ENCODE measurements at regions not wholly inside any gene's neighbourhood (a gene's known extent, or its start where the extent isn't known, plus 50 kb on each side); places are given as distances from the start of the nearest gene placed in this dataset.

DNA sequence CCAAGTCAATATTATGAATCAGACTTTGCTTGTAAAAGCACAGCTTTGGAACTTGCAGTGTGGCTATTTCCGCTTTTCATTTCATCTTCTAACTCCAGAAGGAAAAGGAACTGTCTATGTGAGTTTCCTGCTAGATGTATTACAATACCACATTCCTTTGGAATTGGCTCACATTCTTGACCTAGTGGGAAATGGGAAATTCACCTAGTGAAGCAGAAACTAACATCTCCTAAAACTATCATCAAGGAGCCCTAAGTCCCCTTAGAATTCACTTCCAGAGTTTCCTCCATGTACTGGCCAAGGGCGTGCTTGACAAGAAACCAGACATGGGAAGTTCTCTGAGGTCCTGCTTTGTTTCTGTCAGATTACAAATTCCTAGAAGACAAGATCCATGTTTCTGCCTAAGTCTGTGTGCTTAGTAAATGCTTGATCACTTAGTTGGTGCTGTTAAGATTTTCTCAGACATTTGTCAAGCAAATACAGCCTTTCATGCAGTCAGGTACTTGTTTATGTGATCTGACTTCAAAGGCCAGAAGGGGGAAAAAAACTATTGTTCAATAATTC, 275.7 kb upstream of the FN1 start:
- Histone ChIP-seq H4K20me1 (ENCODE audit: insufficient read depth) (no peaks in the 10 kb centered on the region), H3K9ac (ENCODE audit: low read length) (no peak overlapping the region), H3K9me2 (ENCODE audit: insufficient read depth, low read length) (no peaks in the 10 kb centered on the region), H3K27me3 (ENCODE audit: insufficient read depth, low read depth, low read length) (no peaks in the 10 kb centered on the region), H3K4me3 (ENCODE audit: low read length) (no peak overlapping the region), H2AFZ (ENCODE audit: low read depth, low read length) (no peak overlapping the region), H3F3A (ENCODE audit: insufficient read depth, low read length, poor library complexity, severe bottlenecking) (no peaks in the 10 kb centered on the region), H3K27ac (ENCODE audit: low read length) (no peak overlapping the region), H3K79me2 (replicated peaks; ENCODE audit: insufficient read depth, low read length) (no peaks in the 10 kb centered on the region), H3K36me3 (ENCODE audit: insufficient read depth, low read length) (no peaks in the 10 kb centered on the region), H3K4me2 (ENCODE audit: low read length) (no peak overlapping the region), H3K9me3 (ENCODE audit: low read length) (no peaks in the 10 kb centered on the region)
- TF ChIP-seq TAF1 (IDR thresholded peaks at IDR 0.05; ENCODE audit: low read depth) = no peak
- no peak for TF ChIP-seq SMC3 (conservative IDR thresholded peaks at IDR 0.05; ENCODE audit: poor library complexity)
- no peak for TF ChIP-seq EP300 (conservative IDR thresholded peaks at IDR 0.05; ENCODE audit: poor library complexity, severe bottlenecking)

DNA sequence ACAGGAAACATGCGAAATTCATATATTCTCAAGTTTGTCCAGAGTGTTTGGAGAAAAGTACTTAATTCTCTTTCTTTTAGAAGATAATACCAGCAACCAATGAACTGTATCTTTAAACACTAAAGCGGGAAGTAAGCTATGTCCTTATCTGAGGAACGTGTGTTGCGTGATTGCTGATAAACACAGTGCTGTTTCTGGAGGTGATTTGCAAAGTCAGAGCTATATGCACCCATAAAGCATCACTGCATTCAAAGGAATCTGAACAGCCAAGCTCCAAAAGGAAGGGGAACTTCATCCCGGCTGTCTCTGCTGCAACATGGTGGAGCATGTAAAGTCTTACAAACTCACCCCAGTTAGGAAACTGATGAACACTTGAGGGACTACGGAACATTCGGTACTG, 271.7 kb upstream of the FN1 start:
- Histone ChIP-seq H3K9ac (ENCODE audit: low read length) (no peak overlapping the region), H3K4me2 (ENCODE audit: low read length) (no peak overlapping the region), H3F3A (ENCODE audit: insufficient read depth, low read length, poor library complexity, severe bottlenecking) (no peaks in the 10 kb centered on the region), H3K27me3 (ENCODE audit: insufficient read depth, low read depth, low read length) (no peaks in the 10 kb centered on the region), H3K9me3 (ENCODE audit: low read length) (no peaks in the 10 kb centered on the region), H3K4me3 (ENCODE audit: low read length) (no peak overlapping the region), H2AFZ (ENCODE audit: low read depth, low read length) (no peak overlapping the region), H3K36me3 (ENCODE audit: insufficient read depth, low read length) (no peaks in the 10 kb centered on the region), H3K9me2 (ENCODE audit: insufficient read depth, low read length) (no peaks in the 10 kb centered on the region), H3K27ac (ENCODE audit: low read length) (no peak overlapping the region), H4K20me1 (ENCODE audit: insufficient read depth) (no peaks in the 10 kb centered on the region), H3K79me2 (replicated peaks; ENCODE audit: insufficient read depth, low read length) (no peaks in the 10 kb centered on the region)
- TF ChIP-seq POLR2AphosphoS5 (IDR thresholded peaks at IDR 0.05) (no peak), RAD21 (conservative IDR thresholded peaks at IDR 0.05) (no peak), EZH2 (IDR thresholded peaks at IDR 0.05; ENCODE audit: borderline replicate concordance, insufficient read depth, low read length, poor library complexity, severe bottlenecking) (no peak), EP300 (conservative IDR thresholded peaks at IDR 0.05; ENCODE audit: poor library complexity, severe bottlenecking) (no peak), REST (IDR thresholded peaks at IDR 0.05; ENCODE audit: borderline replicate concordance) (no peak), SMC3 (conservative IDR thresholded peaks at IDR 0.05; ENCODE audit: poor library complexity) (no peak), MXI1 (conservative IDR thresholded peaks at IDR 0.05; ENCODE audit: poor library complexity, severe bottlenecking) (no peak), TAF1 (IDR thresholded peaks at IDR 0.05; ENCODE audit: low read depth) (no peak)
- TF ChIP-seq, protein P1, sequence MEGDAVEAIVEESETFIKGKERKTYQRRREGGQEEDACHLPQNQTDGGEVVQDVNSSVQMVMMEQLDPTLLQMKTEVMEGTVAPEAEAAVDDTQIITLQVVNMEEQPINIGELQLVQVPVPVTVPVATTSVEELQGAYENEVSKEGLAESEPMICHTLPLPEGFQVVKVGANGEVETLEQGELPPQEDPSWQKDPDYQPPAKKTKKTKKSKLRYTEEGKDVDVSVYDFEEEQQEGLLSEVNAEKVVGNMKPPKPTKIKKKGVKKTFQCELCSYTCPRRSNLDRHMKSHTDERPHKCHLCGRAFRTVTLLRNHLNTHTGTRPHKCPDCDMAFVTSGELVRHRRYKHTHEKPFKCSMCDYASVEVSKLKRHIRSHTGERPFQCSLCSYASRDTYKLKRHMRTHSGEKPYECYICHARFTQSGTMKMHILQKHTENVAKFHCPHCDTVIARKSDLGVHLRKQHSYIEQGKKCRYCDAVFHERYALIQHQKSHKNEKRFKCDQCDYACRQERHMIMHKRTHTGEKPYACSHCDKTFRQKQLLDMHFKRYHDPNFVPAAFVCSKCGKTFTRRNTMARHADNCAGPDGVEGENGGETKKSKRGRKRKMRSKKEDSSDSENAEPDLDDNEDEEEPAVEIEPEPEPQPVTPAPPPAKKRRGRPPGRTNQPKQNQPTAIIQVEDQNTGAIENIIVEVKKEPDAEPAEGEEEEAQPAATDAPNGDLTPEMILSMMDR (IDR thresholded peaks at IDR 0.05; ENCODE audit: poor library complexity, severe bottlenecking) = no peak

Measured in neural cell (in vitro differentiated cells).